ENCODE measurements at regions not wholly inside any gene's neighbourhood (a gene's known extent, or its start where the extent isn't known, plus 50 kb on each side); places are given as distances from the start of the nearest gene placed in this dataset.

- no peak overlapping the region for H3K4me3 ChIP-seq (ENCODE audit: insufficient read length, low read depth)
- H3K4me1 ChIP-seq (ENCODE audit: insufficient read depth, insufficient read length) = peaks cover 8% of the 10 kb centered on the region
- H3K36me3 ChIP-seq (ENCODE audit: insufficient read depth, insufficient read length, low read length) = no peaks in the 10 kb centered on the region
- no peak for TF ChIP-seq ZNF274 (IDR thresholded peaks at IDR 0.05; ENCODE audit: low read depth, low read length)
- TF ChIP-seq SUZ12 (IDR thresholded peaks at IDR 0.05; ENCODE audit: extremely low read depth, insufficient read depth, insufficient read length) = no peak
- no peak for TF ChIP-seq YY1 (IDR thresholded peaks at IDR 0.05; ENCODE audit: insufficient read depth, insufficient read length)
- H3K27me3 ChIP-seq (ENCODE audit: insufficient read depth, insufficient read length) = no peaks in the 10 kb centered on the region
- H3K9me3 ChIP-seq (ENCODE audit: insufficient read depth, low read length) = no peaks in the 10 kb centered on the region
- DNase-seq (ENCODE audit: low read depth, low spot score) = no peak
- no peak overlapping the region for H3K9ac ChIP-seq (ENCODE audit: insufficient read length, low read depth)
Observed at GRCh38 chr2:238569507-238570195, 142.9 kb downstream of the ASB1 start.

- no peaks in the 10 kb centered on the region for H3K27me3 ChIP-seq (ENCODE audit: insufficient read depth, insufficient read length)
- no peaks in the 10 kb centered on the region for H3K9me3 ChIP-seq (ENCODE audit: insufficient read depth, low read length)
- H3K36me3 ChIP-seq (ENCODE audit: insufficient read depth, insufficient read length, low read length) = no peaks in the 10 kb centered on the region
- TF ChIP-seq YY1 (IDR thresholded peaks at IDR 0.05; ENCODE audit: insufficient read depth, insufficient read length) (no peak), SUZ12 (IDR thresholded peaks at IDR 0.05; ENCODE audit: extremely low read depth, insufficient read depth, insufficient read length) (no peak), ZNF274 (IDR thresholded peaks at IDR 0.05; ENCODE audit: low read depth, low read length) (no peak)
- H3K4me1 ChIP-seq (ENCODE audit: insufficient read depth, insufficient read length) = peaks cover 8% of the 10 kb centered on the region
- no peak overlapping the region for H3K9ac ChIP-seq (ENCODE audit: insufficient read length, low read depth)
- no peak overlapping the region for H3K4me3 ChIP-seq (ENCODE audit: insufficient read length, low read depth)
- no peak for DNase-seq (ENCODE audit: low read depth, low spot score)
Observed at GRCh38 chr2:238570391-238570790, 143.7 kb downstream of the ASB1 start.

DNA sequence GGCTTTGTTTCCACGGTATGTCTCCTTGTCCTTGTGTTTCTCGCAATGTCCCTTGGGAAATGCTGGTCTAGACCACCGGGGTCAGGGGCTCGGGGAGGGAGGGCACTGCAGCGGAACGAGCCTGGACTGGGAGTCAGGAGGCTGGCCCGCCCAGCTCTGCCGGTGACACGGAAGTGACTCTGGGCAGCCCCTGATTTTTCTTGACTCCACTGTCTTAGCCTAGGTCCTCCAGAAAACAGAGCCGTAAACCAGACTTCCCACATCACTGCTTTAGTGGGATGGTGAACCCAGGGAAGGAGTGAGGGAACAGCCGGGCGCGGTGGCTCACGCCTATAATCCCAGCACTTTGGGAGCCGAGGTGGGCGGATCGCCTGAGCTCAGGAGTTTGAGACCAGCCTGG, 144.2 kb downstream of the ASB1 start:
- DNase-seq (ENCODE audit: low read depth, low spot score) = no peak
- H3K9ac ChIP-seq (ENCODE audit: insufficient read length, low read depth) = no peak overlapping the region
- no peak overlapping the region for H3K4me3 ChIP-seq (ENCODE audit: insufficient read length, low read depth)
- TF ChIP-seq SUZ12 (IDR thresholded peaks at IDR 0.05; ENCODE audit: extremely low read depth, insufficient read depth, insufficient read length) = no peak
- no peak for TF ChIP-seq ZNF274 (IDR thresholded peaks at IDR 0.05; ENCODE audit: low read depth, low read length)
- no peak for TF ChIP-seq YY1 (IDR thresholded peaks at IDR 0.05; ENCODE audit: insufficient read depth, insufficient read length)
- H3K27me3 ChIP-seq (ENCODE audit: insufficient read depth, insufficient read length) = no peaks in the 10 kb centered on the region
- no peaks in the 10 kb centered on the region for H3K9me3 ChIP-seq (ENCODE audit: insufficient read depth, low read length)
- H3K4me1 ChIP-seq (ENCODE audit: insufficient read depth, insufficient read length) = peaks cover 8% of the 10 kb centered on the region
- H3K36me3 ChIP-seq (ENCODE audit: insufficient read depth, insufficient read length, low read length) = no peaks in the 10 kb centered on the region

DNA sequence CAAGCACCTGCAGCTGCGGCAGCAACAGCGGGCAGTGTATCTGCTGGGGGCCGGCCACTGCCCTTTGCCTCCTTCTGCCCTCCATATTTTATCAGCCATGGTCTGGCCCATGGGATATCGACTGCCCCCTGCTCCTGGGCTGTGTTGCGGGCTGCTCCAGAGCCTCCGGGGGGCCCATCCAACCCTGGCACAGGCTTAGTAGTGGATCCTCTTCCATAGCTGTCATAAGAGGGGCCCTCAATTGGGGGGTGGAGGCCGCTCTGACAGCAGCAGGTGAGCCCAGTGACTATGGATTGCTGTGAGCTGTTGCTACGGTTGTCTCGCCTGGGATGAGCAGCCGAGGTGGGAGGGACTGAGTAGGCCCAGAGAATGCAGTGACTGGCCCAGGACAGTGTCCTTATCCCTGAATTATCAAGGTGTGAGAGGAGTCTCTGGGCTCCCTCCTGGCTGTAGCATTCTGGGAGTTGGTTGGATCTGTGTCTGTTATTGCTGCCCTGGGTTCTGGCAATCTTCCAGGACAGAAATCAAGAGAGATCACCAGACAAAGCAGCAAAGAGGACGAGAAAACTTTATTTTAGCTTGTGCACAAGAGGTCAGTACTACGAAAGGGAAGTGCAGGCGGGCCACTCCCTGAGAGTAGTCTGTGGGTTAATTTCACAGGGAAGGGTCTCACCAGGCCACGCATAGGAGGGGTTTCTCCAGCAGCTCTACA, 145.1 kb downstream of the ASB1 start:
- no peak for DNase-seq (ENCODE audit: low read depth, low spot score)
- Histone ChIP-seq H3K9ac (ENCODE audit: insufficient read length, low read depth) (no peak overlapping the region), H3K36me3 (ENCODE audit: insufficient read depth, insufficient read length, low read length) (no peaks in the 10 kb centered on the region), H3K4me1 (ENCODE audit: insufficient read depth, insufficient read length) (peaks cover 8% of the 10 kb centered on the region), H3K27me3 (ENCODE audit: insufficient read depth, insufficient read length) (no peaks in the 10 kb centered on the region), H3K4me3 (ENCODE audit: insufficient read length, low read depth) (no peak overlapping the region), H3K9me3 (ENCODE audit: insufficient read depth, low read length) (no peaks in the 10 kb centered on the region)
- TF ChIP-seq YY1 (IDR thresholded peaks at IDR 0.05; ENCODE audit: insufficient read depth, insufficient read length) (no peak), SUZ12 (IDR thresholded peaks at IDR 0.05; ENCODE audit: extremely low read depth, insufficient read depth, insufficient read length) (no peak), ZNF274 (IDR thresholded peaks at IDR 0.05; ENCODE audit: low read depth, low read length) (no peak)

- peak; percentile 30 for DNase-seq (ENCODE audit: low read depth, low spot score)
- no peaks in the 10 kb centered on the region for H3K27me3 ChIP-seq (ENCODE audit: insufficient read depth, insufficient read length)
- no peak overlapping the region for H3K9ac ChIP-seq (ENCODE audit: insufficient read length, low read depth)
- H3K4me3 ChIP-seq (ENCODE audit: insufficient read length, low read depth) = no peak overlapping the region
- no peaks in the 10 kb centered on the region for H3K4me1 ChIP-seq (ENCODE audit: insufficient read depth, insufficient read length)
- no peaks in the 10 kb centered on the region for H3K9me3 ChIP-seq (ENCODE audit: insufficient read depth, low read length)
- no peaks in the 10 kb centered on the region for H3K36me3 ChIP-seq (ENCODE audit: insufficient read depth, insufficient read length, low read length)
- TF ChIP-seq SUZ12 (IDR thresholded peaks at IDR 0.05; ENCODE audit: extremely low read depth, insufficient read depth, insufficient read length) (no peak), YY1 (IDR thresholded peaks at IDR 0.05; ENCODE audit: insufficient read depth, insufficient read length) (no peak), ZNF274 (IDR thresholded peaks at IDR 0.05; ENCODE audit: low read depth, low read length) (no peak)
Observed at GRCh38 chr2:238573065-238573778, 146.5 kb downstream of the ASB1 start.

GRCh38 chr2:238573916-238574315, 147.2 kb downstream of the ASB1 start:
- no peaks in the 10 kb centered on the region for H3K27me3 ChIP-seq (ENCODE audit: insufficient read depth, insufficient read length)
- no peak for DNase-seq (ENCODE audit: low read depth, low spot score)
- no peaks in the 10 kb centered on the region for H3K4me1 ChIP-seq (ENCODE audit: insufficient read depth, insufficient read length)
- no peak for TF ChIP-seq YY1 (IDR thresholded peaks at IDR 0.05; ENCODE audit: insufficient read depth, insufficient read length)
- no peak for TF ChIP-seq SUZ12 (IDR thresholded peaks at IDR 0.05; ENCODE audit: extremely low read depth, insufficient read depth, insufficient read length)
- TF ChIP-seq ZNF274 (IDR thresholded peaks at IDR 0.05; ENCODE audit: low read depth, low read length) = no peak
- H3K4me3 ChIP-seq (ENCODE audit: insufficient read length, low read depth) = no peak overlapping the region
- H3K9me3 ChIP-seq (ENCODE audit: insufficient read depth, low read length) = no peaks in the 10 kb centered on the region
- H3K9ac ChIP-seq (ENCODE audit: insufficient read length, low read depth) = no peak overlapping the region
- H3K36me3 ChIP-seq (ENCODE audit: insufficient read depth, insufficient read length, low read length) = no peaks in the 10 kb centered on the region

Measured in NT2/D1 (cell line).